Muscle layer of duodenum (tissue), 2 donors: ENCODE measurements at regions not wholly inside any gene's neighbourhood (a gene's known extent, or its start where the extent isn't known, plus 50 kb on each side); places are given as distances from the start of the nearest gene placed in this dataset.
"Not testable (repeated sequence)": the region's sequence is repeated elsewhere in the genome, so short reads cannot be mapped to it uniquely, and the experiment has no call there.

Experiments used
- H3K27ac ChIP-seq: one replicate; pipeline ENCODE4 v1.7.0; 2013; ENCODE audit warnings: mild to moderate bottlenecking, low read length
- H3K27me3 ChIP-seq: one replicate; pipeline ENCODE4 v1.7.0; 2013; ENCODE audit warnings: low read depth, mild to moderate bottlenecking, control low read depth, low read length
- H3K36me3 ChIP-seq, 2 donors: one replicate each; pipeline ENCODE4 v1.7.0; 2013; ENCODE audit warnings: low read length in 2 of 2, control low read depth in 1 of 2, mild to moderate bottlenecking in 1 of 2; ENCODE audit not compliant: insufficient read depth in 2 of 2, control insufficient read depth in 1 of 2
- H3K4me1 ChIP-seq, 2 donors: one replicate each; pipeline ENCODE4 v1.7.0; 2013; ENCODE audit warnings: low read length in 2 of 2, mild to moderate bottlenecking in 2 of 2, control low read depth in 1 of 2, moderate library complexity in 1 of 2; ENCODE audit not compliant: insufficient read depth in 2 of 2, control insufficient read depth in 1 of 2
- H3K4me3 ChIP-seq, 2 donors: one replicate each; pipeline ENCODE4 v1.7.0; 2013; ENCODE audit warnings: low read length in 2 of 2, low read depth in 1 of 2, mild to moderate bottlenecking in 1 of 2
- H3K9me3 ChIP-seq, 2 donors: one replicate each; pipeline ENCODE4 v1.7.0; 2013; ENCODE audit warnings: low read length in 2 of 2, control low read depth in 1 of 2, mild to moderate bottlenecking in 1 of 2; ENCODE audit not compliant: control insufficient read depth in 1 of 2
- donor health status: healthy.

DNA sequence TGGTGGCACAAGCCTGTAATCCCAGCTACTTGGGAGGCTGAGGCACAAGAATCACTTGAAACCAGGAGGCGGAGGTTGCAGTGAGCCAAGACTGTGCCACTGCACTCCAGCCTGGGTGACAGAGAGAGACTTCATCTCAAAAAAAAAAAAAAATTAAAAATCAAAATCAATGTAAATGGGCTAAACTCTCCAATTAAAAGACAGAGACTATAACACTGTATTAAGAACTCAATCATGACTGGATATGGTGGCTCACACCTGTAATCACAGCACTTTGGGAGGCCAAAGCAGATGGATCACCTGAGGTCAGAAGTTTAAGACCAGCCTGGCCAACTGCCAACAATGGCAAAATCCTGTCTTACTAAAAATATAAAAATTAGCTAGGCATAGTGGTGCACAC lies 68.4 kb upstream of the HMGXB4 start:
- H3K27ac ChIP-seq, H3K4me1 ChIP-seq, H3K36me3 ChIP-seq, H3K27me3 ChIP-seq: not testable (repeated sequence)
- Histone ChIP-seq H3K4me3 (peak overlapping the region in 1 of 2 donors; percentile 8), H3K9me3 (peaks cover 0 to 22% of the 10 kb centered on the region in 2 donors)

DNA sequence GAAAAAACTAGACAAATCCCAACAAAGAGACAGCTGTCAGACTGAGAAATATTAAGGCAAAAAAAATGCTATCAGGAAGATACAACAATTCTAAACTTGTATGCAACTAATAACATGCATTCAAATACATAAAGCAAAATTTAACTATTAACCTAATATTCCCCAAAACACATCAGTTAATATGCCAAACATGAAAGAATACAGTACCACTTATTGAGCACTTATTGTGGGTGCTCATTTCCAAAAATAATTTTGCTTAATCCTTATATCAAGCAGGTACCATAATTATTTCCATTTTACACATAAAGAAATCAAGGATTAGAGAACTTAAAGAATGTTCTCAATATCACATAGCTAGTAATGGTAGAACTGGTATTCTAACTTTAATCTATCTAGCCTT lies 67.7 kb upstream of the HMGXB4 start:
- Histone ChIP-seq H3K27ac (no peak overlapping the region), H3K9me3 (peaks cover 0 to 22% of the 10 kb centered on the region in 2 donors), H3K27me3 (no peaks in the 10 kb centered on the region), H3K4me3 (no peak overlapping the region), H3K36me3 (no peaks in the 10 kb centered on the region), H3K4me1 (no peaks in the 10 kb centered on the region)

DNA sequence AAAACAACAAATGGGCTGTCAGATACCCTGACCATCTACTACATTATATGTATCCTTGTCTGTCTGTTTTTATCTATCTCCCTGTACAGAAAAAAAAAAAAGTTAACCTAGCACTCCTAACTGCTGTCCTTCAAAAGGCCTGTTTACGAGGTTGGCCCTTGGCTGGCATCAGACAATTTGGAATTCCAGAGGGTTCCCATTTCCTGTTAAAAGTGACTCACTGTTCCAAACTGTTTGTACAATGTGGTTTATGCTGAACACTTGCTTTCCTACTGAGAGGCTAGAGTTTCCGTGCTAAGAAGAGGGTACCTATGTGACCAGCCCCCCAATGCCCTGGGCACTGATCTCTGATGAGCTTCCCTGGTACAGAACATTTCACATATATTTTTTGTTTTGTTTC lies 65.9 kb upstream of the HMGXB4 start:
- Histone ChIP-seq H3K27me3 (no peaks in the 10 kb centered on the region), H3K36me3 (no peaks in the 10 kb centered on the region), H3K27ac (no peak overlapping the region), H3K4me1 (no peaks in the 10 kb centered on the region), H3K4me3 (no peak overlapping the region), H3K9me3 (peaks cover 0 to 22% of the 10 kb centered on the region in 2 donors)

DNA sequence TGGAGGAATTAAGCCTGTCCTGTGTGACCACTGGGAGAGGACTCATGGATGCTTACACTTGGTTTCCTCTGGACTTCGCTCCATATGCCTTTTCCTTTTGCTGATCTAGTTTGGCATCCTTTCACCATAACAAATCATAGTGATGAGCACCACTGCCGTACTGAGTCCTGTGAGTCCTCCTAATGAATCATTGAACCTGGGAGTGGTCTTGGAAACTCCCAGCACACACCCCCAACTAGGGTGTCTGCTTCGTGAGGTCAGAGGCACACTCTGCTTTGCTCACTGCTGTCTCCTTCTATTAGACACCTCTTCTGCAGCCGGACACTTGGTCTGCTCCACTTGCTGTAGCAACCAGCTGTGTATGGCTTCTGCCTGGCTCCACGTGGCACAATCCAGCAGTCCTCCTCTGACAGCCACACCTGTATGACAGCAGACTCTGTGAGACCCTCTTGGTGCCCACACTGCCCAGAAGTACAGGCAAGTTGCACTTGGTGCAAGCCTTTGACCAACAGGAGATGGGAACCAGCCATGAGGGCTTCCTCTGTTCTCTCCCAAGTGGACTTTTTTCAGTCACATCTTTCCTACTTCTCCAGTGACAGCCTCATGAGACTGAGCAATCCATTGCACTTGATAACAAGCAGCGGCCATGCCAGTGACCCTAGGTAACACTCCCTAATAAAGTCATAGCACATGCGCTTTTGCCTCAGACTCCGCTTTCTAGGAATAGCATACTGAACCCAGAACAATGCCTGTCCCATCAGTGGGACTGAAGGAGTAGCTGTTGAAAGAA lies 65.0 kb upstream of the HMGXB4 start:
- Histone ChIP-seq H3K27me3 (no peaks in the 10 kb centered on the region), H3K4me1 (no peaks in the 10 kb centered on the region), H3K36me3 (no peaks in the 10 kb centered on the region), H3K4me3 (no peak overlapping the region), H3K9me3 (peaks cover 0 to 20% of the 10 kb centered on the region in 2 donors), H3K27ac (no peak overlapping the region)

DNA sequence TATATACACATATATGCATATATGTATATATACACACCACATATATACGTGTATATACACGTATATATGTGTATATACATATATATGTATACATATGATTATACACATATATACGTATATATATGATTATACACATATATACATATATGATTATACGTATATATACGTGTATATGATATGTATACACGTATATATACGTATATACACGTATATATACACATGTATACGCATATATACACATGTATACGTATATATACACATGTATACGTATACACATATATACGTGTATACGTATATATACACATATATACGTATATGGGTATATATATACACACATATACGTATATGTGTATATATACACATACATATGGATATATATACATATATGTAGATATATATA lies 62.1 kb upstream of the HMGXB4 start:
- H3K4me3 ChIP-seq = no peak overlapping the region
- peaks cover 0 to 9% of the 10 kb centered on the region in 2 donors for H3K9me3 ChIP-seq
- no peak overlapping the region for H3K27ac ChIP-seq
- no peaks in the 10 kb centered on the region for H3K4me1 ChIP-seq
- no peaks in the 10 kb centered on the region for H3K36me3 ChIP-seq
- peaks cover 5% of the 10 kb centered on the region for H3K27me3 ChIP-seq

DNA sequence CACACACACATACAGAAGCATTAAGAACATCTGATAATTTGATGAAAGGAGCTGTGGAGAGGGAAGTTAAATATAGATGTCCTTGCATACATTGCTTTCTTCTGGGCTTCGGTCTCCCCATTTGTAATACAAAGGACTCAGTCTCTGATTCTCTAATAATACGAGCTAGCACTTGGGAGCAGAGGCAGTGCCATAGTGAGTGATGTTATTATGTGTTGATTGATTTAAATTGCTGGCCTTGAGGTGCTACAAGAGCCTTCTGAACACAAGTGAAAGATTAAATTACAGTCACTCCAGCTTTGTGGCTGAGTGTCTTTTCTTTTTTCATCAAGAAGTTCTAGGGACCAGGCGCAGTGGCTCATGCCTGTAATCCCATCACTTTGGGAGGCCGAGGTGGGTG lies 61.5 kb upstream of the HMGXB4 start:
- Histone ChIP-seq H3K9me3 (peaks cover 0 to 4% of the 10 kb centered on the region in 2 donors), H3K4me3 (no peak overlapping the region), H3K27me3 (peaks cover 5% of the 10 kb centered on the region), H3K27ac (no peak overlapping the region), H3K4me1 (no peaks in the 10 kb centered on the region), H3K36me3 (no peaks in the 10 kb centered on the region)

DNA sequence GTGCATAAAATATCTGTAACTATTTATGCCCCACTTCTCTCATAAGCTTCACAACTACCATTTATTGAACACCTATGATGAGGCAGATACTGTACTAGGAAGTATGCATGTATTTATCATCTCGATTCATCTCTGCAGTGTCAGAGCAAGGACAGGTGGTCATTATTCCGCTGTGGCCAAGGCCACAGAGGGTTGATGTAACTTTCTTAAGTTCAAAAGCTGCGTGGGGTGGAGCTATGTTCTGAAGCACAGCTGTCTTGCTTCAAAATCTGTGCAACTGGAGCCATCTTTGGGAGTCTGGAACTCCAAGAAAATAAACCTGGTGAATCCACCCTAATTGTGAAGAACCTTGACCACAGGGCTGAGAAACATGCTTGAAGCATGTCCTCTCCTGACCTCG lies 60.2 kb upstream of the HMGXB4 start:
- Histone ChIP-seq H3K36me3 (no peaks in the 10 kb centered on the region), H3K4me3 (no peak overlapping the region), H3K9me3 (no peaks in the 10 kb centered on the region), H3K27me3 (peaks cover 5% of the 10 kb centered on the region), H3K4me1 (no peaks in the 10 kb centered on the region), H3K27ac (no peak overlapping the region)

DNA sequence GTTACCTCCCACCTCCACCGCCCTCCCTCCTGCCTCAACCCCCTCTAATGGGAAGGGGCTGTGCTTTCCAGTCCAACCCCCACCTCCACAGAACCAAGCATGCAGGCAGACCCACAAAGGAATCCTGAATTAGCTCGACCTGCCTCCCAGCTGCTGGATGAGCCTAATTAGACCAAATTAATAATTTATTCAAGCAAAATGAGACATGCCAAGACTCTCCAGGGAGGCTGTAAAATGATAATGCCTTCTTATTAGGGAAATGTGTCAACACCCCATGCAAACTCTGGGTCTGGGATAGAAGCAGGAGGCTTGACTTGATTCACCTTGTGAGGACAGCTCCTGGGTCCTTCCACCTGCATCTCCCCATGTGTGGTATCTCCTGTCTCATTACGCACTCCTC lies 59.4 kb upstream of the HMGXB4 start:
- Histone ChIP-seq H3K9me3 (no peaks in the 10 kb centered on the region), H3K4me3 (no peak overlapping the region), H3K4me1 (no peaks in the 10 kb centered on the region), H3K27ac (no peak overlapping the region), H3K27me3 (peaks cover 5% of the 10 kb centered on the region), H3K36me3 (no peaks in the 10 kb centered on the region)

DNA sequence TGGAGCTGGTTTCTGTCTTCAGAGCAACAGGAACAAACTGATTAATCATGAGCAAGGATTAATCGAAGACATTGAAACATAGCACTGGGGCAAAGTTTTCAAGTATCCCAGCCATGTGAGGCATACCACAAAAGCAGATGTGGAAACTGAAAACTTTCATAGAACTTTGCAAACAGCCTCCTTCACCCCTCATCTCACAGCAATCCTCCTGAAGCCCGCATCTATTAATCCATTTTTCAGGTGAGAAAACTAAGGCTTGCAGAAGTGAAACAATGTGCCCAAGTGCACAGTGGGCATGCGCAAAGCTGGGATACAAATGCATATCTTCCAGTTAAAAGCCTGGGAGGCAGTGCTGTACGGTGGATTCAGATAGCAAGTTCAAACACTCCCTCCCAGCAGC lies 58.6 kb upstream of the HMGXB4 start:
- Histone ChIP-seq H3K9me3 (no peaks in the 10 kb centered on the region), H3K27ac (no peak overlapping the region), H3K36me3 (no peaks in the 10 kb centered on the region), H3K4me3 (no peak overlapping the region), H3K4me1 (no peaks in the 10 kb centered on the region), H3K27me3 (peaks cover 5% of the 10 kb centered on the region)

DNA sequence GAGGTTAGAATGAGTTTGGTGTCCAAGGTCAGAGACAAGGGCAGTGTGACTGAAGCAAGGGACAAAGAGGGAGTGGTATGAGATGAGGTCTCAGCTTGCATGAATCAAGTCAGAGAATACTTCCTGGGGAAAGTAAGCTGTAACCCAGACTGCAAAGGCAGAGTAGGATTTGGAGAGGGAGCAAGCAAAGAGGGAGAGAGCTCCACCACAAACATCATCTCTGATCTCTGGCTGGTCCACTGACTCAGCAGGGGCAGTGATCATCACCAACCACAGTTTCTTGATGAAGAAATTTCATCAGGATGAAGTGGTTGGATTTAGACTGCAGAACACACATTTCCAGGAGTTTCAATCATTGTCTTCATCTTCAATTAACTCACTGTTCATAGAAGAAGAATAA lies 54.9 kb upstream of the HMGXB4 start:
- no peak overlapping the region for H3K27ac ChIP-seq
- H3K4me3 ChIP-seq = no peak overlapping the region
- no peaks in the 10 kb centered on the region for H3K4me1 ChIP-seq
- no peaks in the 10 kb centered on the region for H3K9me3 ChIP-seq
- no peaks in the 10 kb centered on the region for H3K36me3 ChIP-seq
- H3K27me3 ChIP-seq = peaks cover 5% of the 10 kb centered on the region

DNA sequence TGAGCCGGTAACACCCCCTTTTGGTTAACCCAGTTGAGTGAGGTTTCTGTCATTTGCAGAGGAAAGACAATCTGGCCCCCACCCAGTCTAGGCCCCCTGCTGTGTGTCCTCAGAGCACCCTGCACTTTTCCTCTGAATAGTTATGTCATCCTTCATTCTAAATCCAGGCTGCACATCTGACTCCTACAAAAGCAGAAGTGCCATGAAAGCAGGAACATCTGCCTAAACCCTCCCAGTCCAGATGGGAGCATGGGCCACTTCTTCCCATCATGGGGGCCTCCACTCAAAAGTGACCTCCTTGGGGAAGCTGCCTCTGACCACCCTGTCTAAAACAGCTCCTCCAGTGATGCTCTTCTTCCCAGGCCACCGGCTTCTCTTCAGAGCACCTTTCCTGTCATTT lies 53.7 kb upstream of the HMGXB4 start:
- no peaks in the 10 kb centered on the region for H3K9me3 ChIP-seq
- H3K36me3 ChIP-seq = no peaks in the 10 kb centered on the region
- no peaks in the 10 kb centered on the region for H3K27me3 ChIP-seq
- no peak overlapping the region for H3K4me3 ChIP-seq
- no peaks in the 10 kb centered on the region for H3K4me1 ChIP-seq
- H3K27ac ChIP-seq = no peak overlapping the region
